GM19099 (cell line): ENCODE measurements at regions not wholly inside any gene's neighbourhood (a gene's known extent, or its start where the extent isn't known, plus 50 kb on each side); places are given as distances from the start of the nearest gene placed in this dataset.

ENCODE experiments used
- POLR2A ChIP-seq: IDR thresholded peaks from 3 replicates; pipeline ENCODE4 v1.6.1; 2011; ENCODE audit warnings: low read depth; ENCODE audit not compliant: insufficient read length; ENCODE audit errors: extremely low read depth

DNA sequence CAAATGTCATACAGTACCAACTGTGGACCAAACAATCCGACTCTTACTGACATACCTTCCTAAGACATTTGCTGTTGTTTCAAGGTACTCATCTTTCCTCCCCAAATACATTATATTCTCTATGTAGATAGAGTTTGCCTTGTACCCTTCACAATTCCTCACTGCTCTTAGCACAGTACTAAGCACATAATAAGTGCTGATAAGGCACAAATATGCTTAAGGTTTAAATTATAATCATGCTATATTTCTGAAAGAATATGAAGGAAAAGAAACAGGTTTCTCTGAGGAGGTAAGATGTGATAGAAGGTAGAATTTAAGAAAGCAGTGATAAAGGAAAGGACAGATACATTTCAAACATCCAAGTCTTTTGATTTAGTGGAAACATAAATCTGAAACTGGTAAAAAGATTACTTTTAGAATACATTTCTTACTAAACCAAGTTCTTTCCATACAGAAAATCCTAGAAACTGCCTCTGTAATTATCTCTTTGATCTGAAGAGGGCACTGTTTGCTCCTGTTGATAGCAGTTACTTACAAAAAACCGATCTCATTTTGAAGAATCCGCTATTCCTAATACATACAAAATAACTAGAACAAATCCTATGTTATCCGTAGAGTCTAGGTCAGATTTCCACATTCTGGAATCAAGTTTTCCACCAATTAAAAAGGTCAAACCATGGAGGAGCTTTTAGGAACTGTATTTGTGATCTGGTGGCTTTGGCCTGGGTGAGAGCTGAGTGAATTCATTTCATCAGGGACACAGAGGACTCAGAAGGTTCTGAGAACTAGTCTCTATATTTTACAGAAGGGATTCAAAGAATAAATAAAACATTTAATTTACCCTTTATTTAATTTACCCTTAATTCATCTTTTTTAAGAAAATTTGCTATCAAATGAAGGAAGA, 311.9 kb downstream of the DAD1 start:
- TF ChIP-seq POLR2A = no peak

DNA sequence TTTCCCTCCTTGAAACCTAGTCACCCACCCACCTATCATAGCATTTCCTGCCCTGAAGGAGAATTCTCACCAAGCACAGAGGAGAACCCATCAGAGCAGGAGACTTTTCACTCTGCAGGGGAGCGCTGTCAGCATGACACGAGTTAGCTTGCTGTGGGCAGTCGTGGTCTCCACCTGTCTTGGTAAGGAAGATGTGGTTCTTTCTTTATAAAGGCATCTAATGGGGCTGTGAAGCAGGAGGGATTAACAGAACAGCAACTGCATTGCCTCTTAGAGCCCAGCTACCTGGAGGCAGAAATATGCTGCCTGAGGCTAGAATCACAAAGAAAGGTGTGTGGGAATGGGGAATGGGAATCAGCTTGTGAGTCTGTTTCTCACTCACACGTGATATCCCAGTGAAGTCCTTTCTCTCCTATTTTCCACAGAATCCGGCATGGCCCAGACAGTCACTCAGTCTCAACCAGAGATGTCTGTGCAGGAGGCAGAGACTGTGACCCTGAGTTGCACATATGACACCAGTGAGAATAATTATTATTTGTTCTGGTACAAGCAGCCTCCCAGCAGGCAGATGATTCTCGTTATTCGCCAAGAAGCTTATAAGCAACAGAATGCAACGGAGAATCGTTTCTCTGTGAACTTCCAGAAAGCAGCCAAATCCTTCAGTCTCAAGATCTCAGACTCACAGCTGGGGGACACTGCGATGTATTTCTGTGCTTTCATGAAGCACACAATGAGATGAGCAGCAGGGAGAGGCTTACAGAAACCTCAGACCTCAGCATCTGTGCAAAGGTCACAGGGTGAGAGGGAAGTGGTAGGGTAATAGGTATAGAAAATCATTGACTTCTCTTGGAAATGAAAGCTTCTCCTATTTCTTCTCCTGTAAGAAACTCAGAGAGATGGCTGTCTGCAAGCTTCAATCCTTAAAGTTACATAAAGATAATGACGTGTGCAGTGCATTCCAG, 316.9 kb downstream of the DAD1 start:
- TF ChIP-seq POLR2A = no peak

DNA sequence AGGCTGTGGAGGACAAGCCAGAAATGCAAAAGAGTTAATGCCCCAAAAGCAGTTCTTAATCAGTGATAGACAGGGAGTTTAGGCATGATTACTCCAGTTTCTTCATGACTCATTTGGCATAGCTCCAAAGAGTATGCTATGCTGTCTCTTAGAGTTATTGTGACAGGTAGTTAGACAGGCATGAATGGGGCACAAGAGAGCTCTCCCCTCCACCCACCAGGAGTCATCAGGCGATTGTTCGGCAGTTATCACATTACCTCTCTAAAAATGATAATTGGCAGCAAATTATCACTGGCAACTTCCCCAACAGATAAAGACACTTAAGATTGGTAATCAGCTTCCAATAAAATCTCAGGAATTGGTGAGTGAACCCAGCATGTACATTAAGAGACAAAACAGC, 320.1 kb downstream of the DAD1 start:
- TF ChIP-seq POLR2A = no peak

DNA sequence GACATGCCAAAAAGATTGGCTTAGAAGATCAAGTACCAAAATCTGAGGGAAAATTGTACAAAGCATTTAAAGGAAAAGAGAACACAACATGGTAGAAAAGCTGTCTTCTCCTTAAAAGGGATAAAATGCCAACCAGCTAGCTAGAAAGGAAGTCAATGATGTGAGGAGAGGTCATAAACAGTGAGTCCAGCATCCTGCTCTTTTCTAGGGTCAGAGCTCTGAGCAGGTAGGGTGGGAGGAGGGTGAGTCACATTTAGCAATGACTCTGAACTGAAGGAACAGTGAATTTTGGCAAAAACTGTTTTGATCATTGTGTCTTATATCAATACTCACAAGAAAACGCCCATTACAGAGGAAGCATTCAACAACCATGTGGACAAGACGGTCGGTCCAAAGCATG, 322.3 kb downstream of the DAD1 start:
- no peak for TF ChIP-seq POLR2A

DNA sequence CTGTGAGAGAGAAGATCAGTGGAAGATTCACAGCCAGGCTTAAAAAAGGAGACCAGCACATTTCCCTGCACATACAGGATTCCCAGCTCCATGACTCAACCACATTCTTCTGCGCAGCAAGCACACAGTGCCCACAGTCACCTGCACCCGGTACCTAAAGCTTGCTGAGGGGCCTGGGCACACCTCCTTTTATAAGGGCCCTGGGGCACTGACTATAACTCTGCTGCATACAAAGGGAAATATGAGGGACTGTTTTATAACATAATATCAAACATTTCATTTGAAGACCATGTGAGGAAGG, 322.9 kb downstream of the DAD1 start:
- TF ChIP-seq POLR2A = no peak

DNA sequence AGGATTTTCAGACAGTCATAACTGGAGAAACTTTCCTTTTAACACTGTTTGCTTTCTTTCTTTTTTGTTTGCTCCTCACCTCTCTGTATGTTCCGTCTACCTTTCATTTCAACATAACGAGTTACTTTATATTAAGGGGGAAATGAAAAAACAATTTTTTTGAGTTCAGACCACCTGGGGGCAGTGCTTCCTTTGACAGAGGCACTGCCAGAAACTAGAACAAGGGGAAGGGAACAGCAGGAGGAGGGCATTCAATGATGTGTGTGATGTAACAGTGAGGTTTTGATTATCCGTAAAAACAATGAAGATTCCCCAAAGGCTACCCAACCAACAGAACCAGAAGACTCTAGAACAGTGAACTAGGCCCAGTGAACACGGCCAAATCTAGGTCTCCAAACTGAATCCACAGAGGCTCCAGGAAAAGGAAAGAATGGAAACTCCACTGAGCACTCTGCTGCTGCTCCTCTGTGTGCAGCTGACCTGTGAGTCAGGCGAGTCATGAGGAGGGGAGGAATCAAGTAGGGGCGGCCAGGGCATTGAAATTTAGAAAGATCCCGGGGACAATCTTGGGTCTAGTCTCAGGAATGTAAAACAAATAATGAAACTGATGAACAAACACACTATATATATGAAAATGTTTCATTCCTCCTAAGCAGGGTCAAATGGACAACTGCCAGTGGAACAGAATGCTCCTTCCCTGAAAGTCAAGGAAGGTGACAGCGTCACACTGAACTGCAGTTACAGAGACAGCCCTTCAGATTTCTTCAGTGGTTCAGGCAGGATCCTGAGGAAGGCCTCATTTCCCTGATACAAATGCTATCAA, 323.5 kb downstream of the DAD1 start:
- no peak for TF ChIP-seq POLR2A

DNA sequence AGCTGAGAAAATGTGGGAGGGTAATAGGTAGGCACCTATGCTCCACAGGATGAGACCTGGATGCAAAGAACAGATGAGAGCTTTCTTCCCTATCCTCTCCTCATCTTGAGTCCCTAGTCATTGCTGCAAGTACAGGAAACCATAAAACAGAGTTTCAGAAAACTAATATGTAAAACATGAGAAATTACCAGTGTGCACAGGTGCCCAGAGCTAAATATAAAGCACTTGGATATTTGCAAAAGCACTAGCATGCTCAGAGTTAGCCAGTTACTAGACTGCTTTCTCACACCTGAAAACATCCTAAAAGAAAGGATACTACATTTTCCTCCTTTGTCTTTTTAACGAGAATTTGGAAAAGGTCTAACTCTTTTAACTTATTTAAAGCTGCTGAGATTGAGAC, 324.3 kb downstream of the DAD1 start:
- TF ChIP-seq POLR2A = no peak

DNA sequence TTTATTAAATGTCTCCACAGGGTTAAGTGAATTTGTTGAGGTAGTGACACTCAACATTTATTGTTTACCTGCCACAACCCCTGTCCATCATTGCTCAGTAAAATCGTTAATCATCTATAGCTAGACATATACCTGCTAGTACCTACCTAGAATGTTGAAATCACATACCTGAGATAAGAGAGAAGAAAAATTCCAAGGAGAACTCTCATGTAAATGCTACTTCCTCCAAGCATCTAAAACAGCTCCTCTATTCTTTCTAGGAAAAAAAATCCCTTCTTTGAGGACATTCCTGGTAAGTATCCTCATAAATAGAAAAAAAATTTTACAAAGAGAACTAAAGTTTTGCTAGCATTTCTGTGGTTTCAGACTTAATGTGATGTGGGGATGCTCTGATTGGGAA, 325.1 kb downstream of the DAD1 start:
- TF ChIP-seq POLR2A = no peak

DNA sequence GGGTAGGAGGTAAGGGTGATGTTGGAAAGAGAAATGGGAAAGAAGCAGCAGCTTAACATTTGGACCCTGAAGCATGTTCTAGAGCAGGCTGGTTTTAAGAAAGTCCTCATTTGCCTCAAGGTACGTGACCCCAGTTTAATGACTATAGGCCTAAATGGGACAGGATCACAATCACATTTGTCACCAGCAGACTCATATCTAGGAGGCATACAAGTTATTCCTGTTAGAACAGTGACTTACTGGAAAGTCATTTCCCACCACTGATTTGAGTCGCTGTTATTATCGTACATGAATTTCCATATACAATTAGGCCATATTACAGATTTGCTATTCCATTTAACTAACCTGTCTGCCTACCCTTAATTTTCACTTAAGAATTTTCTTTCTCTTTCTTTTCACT, 326.1 kb downstream of the DAD1 start:
- no peak for TF ChIP-seq POLR2A

DNA sequence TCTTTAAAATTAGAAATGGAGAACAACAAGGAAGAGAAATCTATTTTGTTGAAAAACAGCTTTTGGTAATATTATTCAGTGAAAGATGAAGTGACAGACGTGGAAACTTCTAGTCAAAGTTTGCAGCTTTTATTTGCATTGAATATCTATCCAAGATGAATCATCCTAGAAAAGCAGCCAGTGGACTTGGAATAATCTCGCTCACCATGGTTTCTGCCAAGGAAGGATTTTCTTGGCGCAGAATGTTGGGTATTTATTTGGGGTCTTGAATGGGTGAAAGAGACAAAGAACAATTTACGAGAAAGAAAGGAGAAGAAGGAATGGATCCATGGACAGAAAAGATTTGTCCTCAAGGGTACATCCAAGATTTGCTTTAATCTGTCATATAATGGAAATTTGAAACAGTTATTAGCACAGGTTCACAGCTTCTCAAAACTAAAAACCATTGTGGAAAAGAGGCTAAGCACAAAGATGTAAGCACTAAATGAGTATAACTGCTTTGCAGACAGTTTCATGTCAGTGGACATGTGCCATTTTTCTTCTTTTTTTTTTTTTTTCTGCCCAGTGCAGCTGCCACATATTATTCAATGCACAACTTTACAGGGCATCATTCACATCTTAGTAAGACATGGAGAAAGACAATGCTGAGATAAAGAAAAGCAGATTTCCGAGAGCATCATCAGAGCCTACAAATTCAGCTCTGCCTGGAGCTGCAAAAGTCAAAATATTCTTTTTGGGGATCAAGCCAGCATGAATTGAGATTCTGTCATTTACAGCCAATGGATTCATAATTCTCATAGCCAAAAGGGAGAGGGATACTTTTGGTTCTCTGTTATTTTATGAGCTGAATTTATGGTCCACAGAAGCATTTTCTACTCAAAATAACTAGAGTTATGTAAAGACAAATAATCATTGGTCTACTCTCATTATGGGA, 333.7 kb downstream of the DAD1 start:
- TF ChIP-seq POLR2A = no peak

DNA sequence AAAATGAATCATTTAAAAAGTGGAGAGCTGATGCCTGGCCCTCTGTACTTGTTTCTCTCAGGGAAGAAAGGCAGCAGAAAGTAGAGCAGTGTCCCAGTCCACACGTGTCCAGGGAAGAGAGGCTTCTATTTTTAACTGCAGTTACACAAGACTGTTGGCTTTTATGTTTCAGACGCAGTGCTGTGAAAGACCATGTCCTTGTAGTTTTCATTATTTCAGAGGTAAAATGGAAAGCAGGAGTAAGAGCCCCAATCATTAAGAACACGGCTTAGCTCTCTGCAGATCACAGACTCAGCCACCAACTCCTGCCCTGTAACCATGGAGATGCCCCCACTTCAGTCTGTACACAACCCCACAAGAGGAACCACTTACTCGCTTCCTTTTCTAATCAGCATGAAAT, 336.3 kb downstream of the DAD1 start:
- no peak for TF ChIP-seq POLR2A

DNA sequence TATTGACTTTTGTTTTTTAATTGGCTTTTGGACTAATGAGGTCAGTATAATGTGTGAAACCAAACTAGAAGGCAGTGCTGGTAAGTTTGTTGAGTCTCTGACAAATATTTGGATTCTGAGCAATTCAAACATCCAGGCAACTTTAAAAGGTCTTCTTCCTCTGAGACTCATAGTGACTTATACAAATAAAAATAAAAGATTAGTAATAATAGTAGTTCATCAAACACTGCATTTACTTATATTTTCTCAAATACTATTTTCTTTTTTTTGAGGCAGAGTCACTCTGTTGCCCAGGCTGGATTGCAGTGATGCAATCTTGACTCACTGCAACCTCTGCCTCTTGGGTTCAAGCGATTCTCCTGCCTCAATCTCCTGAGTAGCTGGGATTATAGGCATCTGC, 337.9 kb downstream of the DAD1 start:
- no peak for TF ChIP-seq POLR2A

DNA sequence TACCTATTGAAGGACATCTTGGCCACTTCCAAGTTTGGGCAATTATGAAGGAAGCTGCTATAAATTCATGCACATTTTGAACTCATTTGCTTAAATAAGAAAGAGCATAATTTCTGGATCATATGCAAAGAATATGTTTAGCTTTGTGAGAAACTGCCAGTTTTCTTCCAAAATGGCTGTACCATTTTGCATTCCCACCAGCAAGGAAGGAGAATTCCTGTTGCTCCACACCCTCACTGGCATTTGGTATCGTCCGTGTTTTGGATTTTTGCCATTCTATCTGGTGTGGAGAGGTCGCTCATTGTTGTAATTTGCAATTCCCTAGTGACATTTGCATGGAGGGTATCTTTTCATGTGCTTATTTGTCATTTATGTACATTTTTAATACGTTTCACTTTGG, 339.3 kb downstream of the DAD1 start:
- no peak for TF ChIP-seq POLR2A

DNA sequence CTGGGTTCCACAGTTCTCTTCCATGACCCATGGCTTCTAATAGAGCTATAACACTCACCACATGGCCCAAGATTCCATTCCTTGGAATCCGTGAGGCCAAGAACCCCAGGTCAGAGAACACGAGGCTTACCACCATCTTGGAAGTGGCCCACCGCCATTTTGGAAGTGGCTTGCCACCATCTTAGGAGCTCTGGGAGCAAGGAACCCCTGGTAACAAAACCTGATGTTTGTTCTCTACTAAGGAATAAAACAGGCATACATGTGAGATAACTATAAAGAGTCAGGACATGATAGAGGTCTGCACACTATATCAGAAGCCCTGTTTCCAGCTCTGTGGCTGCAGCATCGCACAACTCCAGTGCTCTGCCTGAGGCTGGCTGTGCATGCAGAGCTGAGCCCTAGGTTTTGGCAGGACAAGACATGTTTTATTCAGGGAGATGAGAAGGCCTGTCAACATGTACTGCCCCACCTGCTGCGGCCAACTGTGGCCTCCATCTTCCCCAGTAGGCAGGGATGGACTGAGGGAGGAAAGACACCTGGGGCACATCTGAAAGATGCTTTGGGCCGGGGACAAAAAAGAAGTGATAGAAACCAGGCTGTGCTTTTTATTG, 344.9 kb downstream of the DAD1 start:
- no peak for TF ChIP-seq POLR2A
